ENCODE measurements at regions not wholly inside any gene's neighbourhood (a gene's known extent, or its start where the extent isn't known, plus 50 kb on each side); places are given as distances from the start of the nearest gene placed in this dataset.

DNA sequence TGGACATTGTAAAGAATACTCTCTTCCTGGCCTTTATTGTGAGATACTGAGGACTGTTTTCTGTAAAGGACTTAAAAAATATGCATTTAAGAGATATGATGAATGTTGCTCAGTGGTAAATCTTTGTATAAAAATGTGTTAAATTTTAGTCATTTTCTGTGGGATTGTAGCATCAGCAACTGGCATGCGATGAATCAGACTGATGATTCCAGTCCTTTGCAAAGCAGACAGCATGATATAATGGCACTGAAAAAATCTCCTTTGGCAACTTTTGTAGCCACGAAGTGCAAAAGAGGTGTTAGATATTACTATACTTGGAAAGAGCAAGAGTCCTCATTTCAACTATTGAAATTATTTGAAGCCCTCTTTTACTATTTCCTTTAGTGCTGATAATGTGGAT, 678.7 kb downstream of the PLCL1 start:
- Histone ChIP-seq H3K27me3 (ENCODE audit: insufficient read depth, low read length) (no peaks in the 10 kb centered on the region), H3K36me3 (ENCODE audit: insufficient read depth, low read length) (no peaks in the 10 kb centered on the region), H3K4me1 (ENCODE audit: insufficient read depth, low read length) (peaks cover 5% of the 10 kb centered on the region), H3K27ac (ENCODE audit: low read depth, low read length) (no peak overlapping the region), H3K79me2 (ENCODE audit: insufficient read depth, low read length) (no peaks in the 10 kb centered on the region), H3K9me3 (ENCODE audit: low read depth, low read length) (no peaks in the 10 kb centered on the region), H2AFZ (ENCODE audit: low read length) (no peak overlapping the region), H3K4me3 (ENCODE audit: insufficient read depth, low read length) (no peak overlapping the region), H3K4me2 (ENCODE audit: insufficient read depth, low read length) (no peak overlapping the region), H4K20me1 (ENCODE audit: insufficient read depth, low read length) (no peaks in the 10 kb centered on the region)
- TF ChIP-seq, protein P1, sequence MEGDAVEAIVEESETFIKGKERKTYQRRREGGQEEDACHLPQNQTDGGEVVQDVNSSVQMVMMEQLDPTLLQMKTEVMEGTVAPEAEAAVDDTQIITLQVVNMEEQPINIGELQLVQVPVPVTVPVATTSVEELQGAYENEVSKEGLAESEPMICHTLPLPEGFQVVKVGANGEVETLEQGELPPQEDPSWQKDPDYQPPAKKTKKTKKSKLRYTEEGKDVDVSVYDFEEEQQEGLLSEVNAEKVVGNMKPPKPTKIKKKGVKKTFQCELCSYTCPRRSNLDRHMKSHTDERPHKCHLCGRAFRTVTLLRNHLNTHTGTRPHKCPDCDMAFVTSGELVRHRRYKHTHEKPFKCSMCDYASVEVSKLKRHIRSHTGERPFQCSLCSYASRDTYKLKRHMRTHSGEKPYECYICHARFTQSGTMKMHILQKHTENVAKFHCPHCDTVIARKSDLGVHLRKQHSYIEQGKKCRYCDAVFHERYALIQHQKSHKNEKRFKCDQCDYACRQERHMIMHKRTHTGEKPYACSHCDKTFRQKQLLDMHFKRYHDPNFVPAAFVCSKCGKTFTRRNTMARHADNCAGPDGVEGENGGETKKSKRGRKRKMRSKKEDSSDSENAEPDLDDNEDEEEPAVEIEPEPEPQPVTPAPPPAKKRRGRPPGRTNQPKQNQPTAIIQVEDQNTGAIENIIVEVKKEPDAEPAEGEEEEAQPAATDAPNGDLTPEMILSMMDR (IDR thresholded peaks at IDR 0.05; ENCODE audit: extremely low read depth, low read depth, low read length): no peak
- DNase-seq (ENCODE audit: insufficient read length, low spot score, missing footprints): peak; percentile 1

DNA sequence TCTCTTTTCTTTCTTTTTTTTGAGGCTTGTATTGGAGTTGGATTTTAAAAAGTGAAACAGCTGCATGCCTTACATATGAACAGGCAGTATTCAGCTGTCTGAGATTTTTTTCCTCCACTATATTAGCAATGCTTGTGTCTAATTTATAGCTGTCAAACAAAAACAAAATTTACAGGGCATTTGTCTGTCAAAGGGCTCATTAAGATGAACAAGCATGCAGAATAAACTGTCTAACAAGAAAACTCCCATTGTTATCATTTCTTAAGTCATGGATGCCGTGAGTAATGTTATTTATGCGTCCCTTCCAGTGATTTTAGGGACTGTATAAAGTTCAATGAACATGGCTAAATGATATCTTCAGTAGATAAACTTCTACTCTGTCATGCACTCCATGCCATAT, 674.7 kb downstream of the PLCL1 start:
- Histone ChIP-seq H3K27ac (ENCODE audit: low read depth, low read length) (no peak overlapping the region), H3K4me1 (ENCODE audit: insufficient read depth, low read length) (peaks cover 5% of the 10 kb centered on the region), H3K36me3 (ENCODE audit: insufficient read depth, low read length) (no peaks in the 10 kb centered on the region), H3K4me2 (ENCODE audit: insufficient read depth, low read length) (no peak overlapping the region), H3K27me3 (ENCODE audit: insufficient read depth, low read length) (no peaks in the 10 kb centered on the region), H4K20me1 (ENCODE audit: insufficient read depth, low read length) (no peaks in the 10 kb centered on the region), H2AFZ (ENCODE audit: low read length) (no peak overlapping the region), H3K79me2 (ENCODE audit: insufficient read depth, low read length) (no peaks in the 10 kb centered on the region), H3K4me3 (ENCODE audit: insufficient read depth, low read length) (no peak overlapping the region), H3K9me3 (ENCODE audit: low read depth, low read length) (no peaks in the 10 kb centered on the region)
- DNase-seq (ENCODE audit: insufficient read length, low spot score, missing footprints): no peak
- TF ChIP-seq, protein P1 (IDR thresholded peaks at IDR 0.05; ENCODE audit: extremely low read depth, low read depth, low read length): no peak

DNA sequence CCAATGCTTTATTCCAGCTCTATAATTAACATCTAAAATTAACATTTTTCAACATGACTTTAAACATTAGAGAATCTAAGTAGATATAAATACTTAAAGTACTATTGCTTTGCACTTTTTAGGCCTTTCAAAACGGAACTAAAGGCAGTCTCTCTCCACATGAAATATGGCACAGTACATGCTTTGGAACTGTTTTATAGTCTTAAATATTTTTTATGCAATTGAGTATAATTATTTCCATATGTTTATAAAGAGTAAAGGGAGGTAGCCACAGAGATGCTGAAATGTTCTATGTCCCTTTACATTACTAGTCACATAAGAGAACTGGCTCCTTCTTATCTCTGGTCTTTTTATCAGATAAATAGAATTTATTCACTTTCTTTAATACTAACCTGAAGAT, 674.0 kb downstream of the PLCL1 start:
- no peak overlapping the region for H3K27ac ChIP-seq (ENCODE audit: low read depth, low read length)
- H3K36me3 ChIP-seq (ENCODE audit: insufficient read depth, low read length): no peaks in the 10 kb centered on the region
- H3K4me1 ChIP-seq (ENCODE audit: insufficient read depth, low read length): peaks cover 5% of the 10 kb centered on the region
- no peaks in the 10 kb centered on the region for H3K9me3 ChIP-seq (ENCODE audit: low read depth, low read length)
- no peak overlapping the region for H3K4me3 ChIP-seq (ENCODE audit: insufficient read depth, low read length)
- H2AFZ ChIP-seq (ENCODE audit: low read length): no peak overlapping the region
- no peak for DNase-seq (ENCODE audit: insufficient read length, low spot score, missing footprints)
- TF ChIP-seq, protein P1 (IDR thresholded peaks at IDR 0.05; ENCODE audit: extremely low read depth, low read depth, low read length): no peak
- no peak overlapping the region for H3K4me2 ChIP-seq (ENCODE audit: insufficient read depth, low read length)
- no peaks in the 10 kb centered on the region for H3K79me2 ChIP-seq (ENCODE audit: insufficient read depth, low read length)
- H3K27me3 ChIP-seq (ENCODE audit: insufficient read depth, low read length): no peaks in the 10 kb centered on the region
- no peaks in the 10 kb centered on the region for H4K20me1 ChIP-seq (ENCODE audit: insufficient read depth, low read length)

DNA sequence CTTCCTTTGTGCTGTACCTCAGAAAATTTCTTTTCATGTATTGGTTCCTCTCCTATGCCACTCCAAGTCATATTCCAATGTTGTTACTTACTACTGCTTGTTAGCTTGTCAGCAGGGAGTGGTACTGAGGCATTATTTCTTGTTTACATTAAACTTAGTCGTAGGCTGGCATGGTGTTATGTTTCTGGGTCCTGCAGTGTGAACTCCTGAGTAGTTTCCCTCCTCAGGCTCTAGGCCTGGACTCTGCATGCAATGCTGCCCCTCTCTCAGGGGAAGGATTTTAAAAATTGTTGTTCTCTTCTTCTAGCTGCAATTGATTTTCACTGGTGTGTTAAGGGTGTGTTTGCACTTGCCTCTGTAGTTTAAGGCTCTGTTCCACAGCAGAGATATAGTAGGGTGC, 671.6 kb downstream of the PLCL1 start:
- Histone ChIP-seq H3K27ac (ENCODE audit: low read depth, low read length) (no peak overlapping the region), H3K9me3 (ENCODE audit: low read depth, low read length) (no peaks in the 10 kb centered on the region), H3K4me1 (ENCODE audit: insufficient read depth, low read length) (no peaks in the 10 kb centered on the region), H4K20me1 (ENCODE audit: insufficient read depth, low read length) (no peaks in the 10 kb centered on the region), H3K27me3 (ENCODE audit: insufficient read depth, low read length) (no peaks in the 10 kb centered on the region), H3K4me2 (ENCODE audit: insufficient read depth, low read length) (no peak overlapping the region), H3K36me3 (ENCODE audit: insufficient read depth, low read length) (no peaks in the 10 kb centered on the region), H3K4me3 (ENCODE audit: insufficient read depth, low read length) (no peak overlapping the region), H3K79me2 (ENCODE audit: insufficient read depth, low read length) (no peaks in the 10 kb centered on the region), H2AFZ (ENCODE audit: low read length) (no peak overlapping the region)
- DNase-seq (ENCODE audit: insufficient read length, low spot score, missing footprints): no peak
- TF ChIP-seq, protein P1 (IDR thresholded peaks at IDR 0.05; ENCODE audit: extremely low read depth, low read depth, low read length): no peak
